B cell (primary cell): ENCODE measurements at regions not wholly inside any gene's neighbourhood (a gene's known extent, or its start where the extent isn't known, plus 50 kb on each side); places are given as distances from the start of the nearest gene placed in this dataset.
"Not testable (repeated sequence)": the region's sequence is repeated elsewhere in the genome, so short reads cannot be mapped to it uniquely, and the experiment has no call there.

Source experiments
- ATAC-seq: fragments of 200-7000 bp; cut with Tn5 transposase; one replicate; pipeline ENCODE4 v1.10.0; 2021; ENCODE audit warnings: low read depth, mild to moderate bottlenecking, moderate number of reproducible peaks, moderate library complexity
- CTCF ChIA-PET: fragments of 350-600 bp; sonication (Branson Sonifier 250); formaldehyde crosslinking; loops from one replicate; lab custom pipeline; 2021; ENCODE audit warnings: antibody characterized with exemption, inconsistent platforms; lab: Charles Lee
- POLR2A ChIA-PET: fragments of 350-600 bp; sonication (Branson Sonifier 250); formaldehyde crosslinking; loops from one replicate; lab custom pipeline; 2021; ENCODE audit warnings: antibody characterized with exemption; lab: Charles Lee
- DNase-seq: peaks from one replicate; pipeline ENCODE4 v3.0.0; 2013
- H2AFZ ChIP-seq: 2 replicates; pipeline ENCODE4 v1.6.1; 2012; ENCODE audit warnings: mild to moderate bottlenecking, low read depth, low read length; ENCODE audit not compliant: insufficient read depth, poor library complexity, severe bottlenecking
- H3K27ac ChIP-seq, 2 donors: 1 replicate in 1 of 2; 2 replicates in 1 of 2; pipeline ENCODE4 v1.5.1; 2012 to 2013; ENCODE audit warnings: low read length in 2 of 2, mild to moderate bottlenecking in 2 of 2, moderate library complexity in 1 of 2
- H3K27me3 ChIP-seq, 4 experiments: fragments of 200-600 bp in 1 of 4; sonication (generic) in 1 of 4; replicated peaks in 1 of 4; 1 replicate in 2 of 4; 2 replicates in 2 of 4; pipeline versions ENCODE4 v1.6.1 to v1.7.0; 2013 to 2016; ENCODE audit warnings: low read length in 3 of 4, mild to moderate bottlenecking in 2 of 4, mixed read lengths in 1 of 4, moderate library complexity in 1 of 4; ENCODE audit not compliant: insufficient read depth in 4 of 4, control insufficient read depth in 3 of 4; ENCODE audit errors: control extremely low read depth in 1 of 4
- H3K36me3 ChIP-seq, 2 experiments: replicated peaks in 1 of 2; 1 replicate in 1 of 2; 2 replicates in 1 of 2; pipeline versions ENCODE4 v1.6.1 to v1.7.1; 2013; ENCODE audit warnings: low read length in 1 of 2; ENCODE audit not compliant: insufficient read depth in 2 of 2, control insufficient read depth in 1 of 2; ENCODE audit errors: control extremely low read depth in 1 of 2, extremely low read depth in 1 of 2
- H3K4me1 ChIP-seq, 2 donors: fragments of 200-600 bp in 1 of 2; sonication (generic) in 1 of 2; 1 replicate in 1 of 2; 2 replicates in 1 of 2; pipeline versions ENCODE4 v1.5.1 to v1.6.1; 2013 to 2017; ENCODE audit warnings: low read length in 2 of 2; ENCODE audit not compliant: control insufficient read depth in 2 of 2, insufficient read depth in 2 of 2
- H3K4me2 ChIP-seq: replicated peaks from 2 replicates; pipeline ENCODE3; 2012; ENCODE audit warnings: mild to moderate bottlenecking, low read depth, low read length; ENCODE audit not compliant: poor library complexity, severe bottlenecking
- H3K4me3 ChIP-seq, 5 experiments: fragments of 200-600 bp in 1 of 5; sonication (generic) in 1 of 5; 1 replicate in 3 of 5; 2 replicates in 2 of 5; pipeline versions ENCODE4 v1.5.1 to v1.7.0; 2011 to 2016; ENCODE audit warnings: low read length in 4 of 5, mild to moderate bottlenecking in 4 of 5, low read depth in 2 of 5, control low read depth in 1 of 5, moderate library complexity in 1 of 5; ENCODE audit not compliant: insufficient read depth in 1 of 5; ENCODE audit errors: control extremely low read depth in 1 of 5, extremely low read depth in 1 of 5
- H3K79me2 ChIP-seq: fragments of 200-600 bp; sonication (generic); one replicate; pipeline ENCODE4 v1.6.0; 2016; ENCODE audit warnings: low read length; ENCODE audit not compliant: control insufficient read depth, insufficient read depth
- H3K9ac ChIP-seq: fragments of 200-600 bp; sonication (generic); 2 replicates; pipeline ENCODE4 v1.6.1; 2017; ENCODE audit warnings: mild to moderate bottlenecking, low read length, moderate library complexity
- H3K9me3 ChIP-seq, 3 donors: one replicate each; pipeline versions ENCODE4 v1.6.1 to v1.7.1; 2013; ENCODE audit warnings: low read length in 2 of 3; ENCODE audit not compliant: control insufficient read depth in 2 of 3, insufficient read depth in 1 of 3; ENCODE audit errors: control extremely low read depth in 1 of 3
- H4K20me1 ChIP-seq: 2 replicates; pipeline ENCODE4 v1.6.0; 2012; ENCODE audit warnings: mild to moderate bottlenecking, low read length; ENCODE audit not compliant: insufficient read depth, control insufficient read depth, poor library complexity, severe bottlenecking
- H3K27ac Mint-ChIP-seq: one replicate; pipeline ENCODE4 v1.8.0; 2021; ENCODE audit warnings: mixed read lengths
- H3K27me3 Mint-ChIP-seq: one replicate; pipeline ENCODE4 v1.8.0; 2021; ENCODE audit warnings: mixed read lengths
- H3K4me1 Mint-ChIP-seq: one replicate; pipeline ENCODE4 v1.8.0; 2021; ENCODE audit warnings: mixed read lengths
- H3K4me3 Mint-ChIP-seq: one replicate; pipeline ENCODE4 v1.8.0; 2021; ENCODE audit warnings: mixed read lengths
- H3K9me3 Mint-ChIP-seq: one replicate; pipeline ENCODE4 v1.8.0; 2022; ENCODE audit warnings: mixed read lengths; ENCODE audit not compliant: insufficient read depth
- EZH2 ChIP-seq: IDR thresholded peaks from 2 replicates; pipeline ENCODE4 v1.6.1; 2012; ENCODE audit warnings: borderline replicate concordance, low read depth, mild to moderate bottlenecking, moderate library complexity, low read length; ENCODE audit not compliant: insufficient read depth, poor library complexity, severe bottlenecking
- WGBS: methylation state at CpG from one replicate; pipeline ENCODE4 v1.1.5; 2013; ENCODE audit warnings: missing lambda C conversion rate; ENCODE audit not compliant: insufficient coverage; 5-methylcytosine and 5-hydroxymethylcytosine counted together
- intact Hi-C: fragments of 100-400 bp; cut with micrococcal nuclease; formaldehyde crosslinking; loops from one replicate; pipeline ENCODE4 v1.10.0; 2022
- TF ChIP-seq, protein P1 (sequence below): fragments of 200-600 bp; IDR thresholded peaks from one replicate; pipeline ENCODE4 v1.8.0; 2022; ENCODE audit warnings: antibody characterized with exemption, mild to moderate bottlenecking

DNA sequence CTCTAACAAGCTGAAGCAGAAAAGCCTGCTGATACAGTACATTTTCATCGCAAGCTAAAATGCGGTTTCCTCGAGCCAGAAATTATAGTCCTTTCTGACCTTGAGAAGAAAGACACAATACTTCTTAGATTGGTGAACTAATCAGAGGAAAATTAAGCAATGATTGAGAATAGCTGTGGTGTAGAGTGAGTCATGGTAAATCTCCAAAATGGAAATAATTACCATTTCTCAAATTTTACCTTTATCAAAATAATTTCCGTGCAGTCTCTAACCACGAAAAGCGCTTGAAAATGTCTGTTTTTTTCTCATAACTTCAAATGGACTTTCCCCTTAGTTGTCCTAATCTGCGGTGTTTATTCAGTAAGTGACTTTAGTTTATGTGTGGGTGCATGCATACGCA is 190.2 kb downstream of the CPE start:
- no peak overlapping the region for H3K4me3 ChIP-seq
- CTCF ChIA-PET = no interaction called here
- H4K20me1 ChIP-seq = no peaks in the 10 kb centered on the region
- intact Hi-C loops = no loop called here
- Mint-ChIP-seq H3K4me3 (no peak overlapping the region), H3K4me1 (no peaks in the 10 kb centered on the region), H3K9me3 (no peaks in the 10 kb centered on the region), H3K27me3 (no peaks in the 10 kb centered on the region), H3K27ac (no peak overlapping the region)
- H3K4me2 ChIP-seq = no peak overlapping the region
- no peak overlapping the region for H2AFZ ChIP-seq
- POLR2A ChIA-PET = no interaction called here
- H3K27me3 ChIP-seq = no peaks in the 10 kb centered on the region
- no peaks in the 10 kb centered on the region for H3K79me2 ChIP-seq
- no peaks in the 10 kb centered on the region for H3K36me3 ChIP-seq
- H3K9ac ChIP-seq = no peak overlapping the region
- ATAC-seq = no peak
- H3K4me1 ChIP-seq = no peaks in the 10 kb centered on the region
- no peaks in the 10 kb centered on the region for H3K9me3 ChIP-seq
- TF ChIP-seq, protein P1, sequence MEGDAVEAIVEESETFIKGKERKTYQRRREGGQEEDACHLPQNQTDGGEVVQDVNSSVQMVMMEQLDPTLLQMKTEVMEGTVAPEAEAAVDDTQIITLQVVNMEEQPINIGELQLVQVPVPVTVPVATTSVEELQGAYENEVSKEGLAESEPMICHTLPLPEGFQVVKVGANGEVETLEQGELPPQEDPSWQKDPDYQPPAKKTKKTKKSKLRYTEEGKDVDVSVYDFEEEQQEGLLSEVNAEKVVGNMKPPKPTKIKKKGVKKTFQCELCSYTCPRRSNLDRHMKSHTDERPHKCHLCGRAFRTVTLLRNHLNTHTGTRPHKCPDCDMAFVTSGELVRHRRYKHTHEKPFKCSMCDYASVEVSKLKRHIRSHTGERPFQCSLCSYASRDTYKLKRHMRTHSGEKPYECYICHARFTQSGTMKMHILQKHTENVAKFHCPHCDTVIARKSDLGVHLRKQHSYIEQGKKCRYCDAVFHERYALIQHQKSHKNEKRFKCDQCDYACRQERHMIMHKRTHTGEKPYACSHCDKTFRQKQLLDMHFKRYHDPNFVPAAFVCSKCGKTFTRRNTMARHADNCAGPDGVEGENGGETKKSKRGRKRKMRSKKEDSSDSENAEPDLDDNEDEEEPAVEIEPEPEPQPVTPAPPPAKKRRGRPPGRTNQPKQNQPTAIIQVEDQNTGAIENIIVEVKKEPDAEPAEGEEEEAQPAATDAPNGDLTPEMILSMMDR = no peak
- TF ChIP-seq EZH2 = no peak
- no CpG with 5 or more reads among the region's 8 CpGs for WGBS
- no peak overlapping the region for H3K27ac ChIP-seq
- DNase-seq = no peak

DNA sequence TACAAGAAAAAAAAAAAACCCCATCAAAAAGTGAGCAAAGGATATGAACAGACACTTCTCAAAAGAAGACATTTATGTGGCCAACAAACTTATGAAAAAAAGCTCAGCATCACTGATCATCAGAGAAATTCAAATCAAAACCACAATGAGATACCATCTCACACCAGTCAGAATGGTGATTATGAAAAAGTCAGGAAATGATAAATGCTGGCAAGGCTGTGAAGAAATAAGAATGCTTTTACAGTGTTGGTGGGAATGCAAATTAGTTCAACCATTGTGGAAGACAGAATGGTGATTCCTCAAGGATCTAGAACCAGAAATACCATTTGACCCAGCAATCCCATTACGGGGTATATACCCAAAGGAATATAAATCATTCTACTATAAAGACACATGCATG is 192.7 kb downstream of the CPE start:
- intact Hi-C loops, H3K4me1 ChIP-seq, H3K4me2 ChIP-seq, CTCF ChIA-PET, H3K9me3 ChIP-seq, H3K27ac ChIP-seq, H4K20me1 ChIP-seq, ATAC-seq, H3K4me3 Mint-ChIP-seq, H3K4me3 ChIP-seq, H3K79me2 ChIP-seq, POLR2A ChIA-PET, H3K27ac Mint-ChIP-seq, H3K27me3 Mint-ChIP-seq, H3K36me3 ChIP-seq, H3K27me3 ChIP-seq, DNase-seq, H3K9me3 Mint-ChIP-seq, H3K9ac ChIP-seq, H2AFZ ChIP-seq, H3K4me1 Mint-ChIP-seq: not testable (repeated sequence)
- WGBS = no CpG with 5 or more reads among the region's 1 CpG
